Lower lobe of right lung (tissue), 2 donors: ENCODE measurements at regions not wholly inside any gene's neighbourhood (a gene's known extent, or its start where the extent isn't known, plus 50 kb on each side); places are given as distances from the start of the nearest gene placed in this dataset.

Experiments used
- ATAC-seq, 2 donors: fragments of 200-7000 bp; cut with Tn5 transposase; one replicate each; pipeline ENCODE4 v1.9.1; 2020 to 2022; ENCODE audit warnings: mild to moderate bottlenecking in 2 of 2, moderate library complexity in 2 of 2
- DNase-seq: peaks from one replicate; pipeline ENCODE4 v3.0.0-alpha.2; 2020
- H3K27ac ChIP-seq: fragments of 200-600 bp; one replicate; pipeline ENCODE4 v1.8.0; 2022
- H3K27me3 ChIP-seq: fragments of 200-600 bp; one replicate; pipeline ENCODE4 v1.8.0; 2022; ENCODE audit warnings: low read depth
- H3K36me3 ChIP-seq: fragments of 200-600 bp; one replicate; pipeline ENCODE4 v1.8.0; 2022; ENCODE audit warnings: mild to moderate bottlenecking
- H3K4me1 ChIP-seq: fragments of 200-600 bp; one replicate; pipeline ENCODE4 v1.8.0; 2022
- H3K4me3 ChIP-seq: fragments of 200-600 bp; one replicate; pipeline ENCODE4 v1.8.0; 2022; ENCODE audit warnings: mild to moderate bottlenecking
- H3K9me3 ChIP-seq: fragments of 200-600 bp; one replicate; pipeline ENCODE4 v1.8.0; 2022
- intact Hi-C: fragments of 100-400 bp; cut with DNase I; formaldehyde crosslinking; loops from one replicate; pipeline ENCODE4 v1.11.0; 2022
- TF ChIP-seq, protein P1 (sequence below): fragments of 200-600 bp; IDR thresholded peaks from one replicate; pipeline ENCODE4 v1.8.0; 2022; ENCODE audit warnings: antibody characterized with exemption, mild to moderate bottlenecking
- donor health status: DM: no; HTN: yes; CAD: no; lungs with severe emphysema.

GRCh38 chr6:27157459-27158315 is 89.8 kb upstream of the PRSS16 start:
- intact Hi-C loops: no loop called here
- Histone ChIP-seq H3K27ac (peak overlapping the region; percentile 58), H3K4me1 (peaks cover 15% of the 10 kb centered on the region), H3K4me3 (peak overlapping the region; percentile 52), H3K36me3 (no peaks in the 10 kb centered on the region), H3K9me3 (no peaks in the 10 kb centered on the region), H3K27me3 (no peaks in the 10 kb centered on the region)
- TF ChIP-seq, protein P1, sequence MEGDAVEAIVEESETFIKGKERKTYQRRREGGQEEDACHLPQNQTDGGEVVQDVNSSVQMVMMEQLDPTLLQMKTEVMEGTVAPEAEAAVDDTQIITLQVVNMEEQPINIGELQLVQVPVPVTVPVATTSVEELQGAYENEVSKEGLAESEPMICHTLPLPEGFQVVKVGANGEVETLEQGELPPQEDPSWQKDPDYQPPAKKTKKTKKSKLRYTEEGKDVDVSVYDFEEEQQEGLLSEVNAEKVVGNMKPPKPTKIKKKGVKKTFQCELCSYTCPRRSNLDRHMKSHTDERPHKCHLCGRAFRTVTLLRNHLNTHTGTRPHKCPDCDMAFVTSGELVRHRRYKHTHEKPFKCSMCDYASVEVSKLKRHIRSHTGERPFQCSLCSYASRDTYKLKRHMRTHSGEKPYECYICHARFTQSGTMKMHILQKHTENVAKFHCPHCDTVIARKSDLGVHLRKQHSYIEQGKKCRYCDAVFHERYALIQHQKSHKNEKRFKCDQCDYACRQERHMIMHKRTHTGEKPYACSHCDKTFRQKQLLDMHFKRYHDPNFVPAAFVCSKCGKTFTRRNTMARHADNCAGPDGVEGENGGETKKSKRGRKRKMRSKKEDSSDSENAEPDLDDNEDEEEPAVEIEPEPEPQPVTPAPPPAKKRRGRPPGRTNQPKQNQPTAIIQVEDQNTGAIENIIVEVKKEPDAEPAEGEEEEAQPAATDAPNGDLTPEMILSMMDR: peak; percentile 58
- ATAC-seq: peak; percentile 85 to 92
- peak; percentile 73 for DNase-seq

- H3K4me1 ChIP-seq: peaks cover 15% of the 10 kb centered on the region
- peak overlapping the region; percentile 58 for H3K27ac ChIP-seq
- H3K4me3 ChIP-seq: peak overlapping the region; percentile 52
- intact Hi-C loops: no loop called here
- H3K36me3 ChIP-seq: no peaks in the 10 kb centered on the region
- no peak for DNase-seq
- ATAC-seq: no peak
- no peaks in the 10 kb centered on the region for H3K9me3 ChIP-seq
- TF ChIP-seq, protein P1: no peak
- H3K27me3 ChIP-seq: no peaks in the 10 kb centered on the region
Observed at GRCh38 chr6:27158316-27158643, 89.2 kb upstream of the PRSS16 start.

DNA sequence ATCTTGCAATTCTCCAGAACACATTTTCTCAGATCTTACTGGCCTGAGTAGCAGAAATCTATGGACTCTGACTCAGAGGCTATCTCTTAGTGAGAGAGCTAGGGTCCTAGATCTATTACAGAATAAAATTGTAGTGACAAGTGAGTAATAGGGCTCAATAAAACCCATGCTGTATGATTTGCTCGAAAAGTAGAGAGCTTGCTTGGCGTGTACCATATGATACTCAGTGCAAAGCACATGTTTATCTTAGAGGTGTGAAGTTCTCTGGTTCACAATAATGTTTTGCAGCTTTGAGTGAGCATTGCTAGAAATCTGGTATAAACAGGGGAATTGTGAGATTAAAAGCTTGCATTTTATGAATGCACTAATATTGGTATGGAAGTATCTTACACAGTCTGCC is 87.8 kb upstream of the PRSS16 start:
- Histone ChIP-seq H3K27me3 (no peaks in the 10 kb centered on the region), H3K4me3 (no peak overlapping the region), H3K9me3 (no peaks in the 10 kb centered on the region), H3K4me1 (peaks cover 15% of the 10 kb centered on the region), H3K36me3 (no peaks in the 10 kb centered on the region), H3K27ac (no peak overlapping the region)
- TF ChIP-seq, protein P1: no peak
- intact Hi-C loops: no loop called here
- DNase-seq (no peak), ATAC-seq (no peak)

DNA sequence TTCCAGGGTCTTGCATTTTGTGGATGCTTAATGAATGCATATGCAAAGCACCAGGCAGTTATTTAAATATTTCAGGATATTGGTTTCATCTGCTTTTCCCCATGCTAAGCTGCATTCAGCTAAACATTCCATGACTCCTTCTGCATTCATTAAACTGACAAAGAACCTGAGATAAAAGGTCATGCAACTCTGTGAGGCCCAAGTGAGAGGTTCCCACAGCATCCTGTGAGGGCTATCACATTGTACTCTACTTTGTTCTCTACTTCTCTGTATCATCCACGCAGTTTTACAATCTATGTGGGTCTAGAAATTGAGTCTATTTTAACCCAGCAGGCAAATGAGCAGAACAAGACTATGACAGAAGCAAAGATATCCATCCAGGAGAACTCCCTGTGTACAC is 86.4 kb upstream of the PRSS16 start:
- Histone ChIP-seq H3K4me3 (no peak overlapping the region), H3K27ac (no peak overlapping the region), H3K27me3 (no peaks in the 10 kb centered on the region), H3K36me3 (no peaks in the 10 kb centered on the region), H3K9me3 (no peaks in the 10 kb centered on the region), H3K4me1 (peaks cover 15% of the 10 kb centered on the region)
- no peak for DNase-seq
- ATAC-seq: no peak
- TF ChIP-seq, protein P1: no peak
- intact Hi-C loops: no loop called here

GRCh38 chr6:27161603-27161945 is 85.9 kb upstream of the PRSS16 start:
- Histone ChIP-seq H3K9me3 (no peaks in the 10 kb centered on the region), H3K27ac (no peak overlapping the region), H3K36me3 (no peaks in the 10 kb centered on the region), H3K4me3 (no peak overlapping the region), H3K27me3 (no peaks in the 10 kb centered on the region), H3K4me1 (peaks cover 15% of the 10 kb centered on the region)
- TF ChIP-seq, protein P1: no peak
- DNase-seq (no peak), ATAC-seq (no peak)
- intact Hi-C loops: no loop called here
